ENCODE measurements at regions not wholly inside any gene's neighbourhood (a gene's known extent, or its start where the extent isn't known, plus 50 kb on each side); places are given as distances from the start of the nearest gene placed in this dataset.

DNA sequence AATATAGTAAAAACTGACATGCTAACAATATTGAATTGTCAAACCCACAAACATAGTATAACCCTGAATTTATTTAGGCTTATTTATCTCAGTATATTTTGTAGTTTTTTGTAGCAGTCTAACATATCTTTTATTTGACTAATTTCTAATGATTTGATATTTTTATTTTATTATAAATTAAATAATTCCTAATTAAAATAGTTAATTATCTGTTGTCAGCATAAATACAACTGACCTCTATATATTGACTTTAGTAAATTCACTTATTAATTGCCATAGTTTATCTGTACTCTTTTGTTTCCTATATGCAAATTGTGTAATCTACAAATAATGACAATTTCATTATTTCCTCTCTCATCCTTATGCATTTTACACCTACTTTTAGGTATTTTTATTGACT, 215.1 kb upstream of the KIF2A start:
- TF ChIP-seq, protein P1, sequence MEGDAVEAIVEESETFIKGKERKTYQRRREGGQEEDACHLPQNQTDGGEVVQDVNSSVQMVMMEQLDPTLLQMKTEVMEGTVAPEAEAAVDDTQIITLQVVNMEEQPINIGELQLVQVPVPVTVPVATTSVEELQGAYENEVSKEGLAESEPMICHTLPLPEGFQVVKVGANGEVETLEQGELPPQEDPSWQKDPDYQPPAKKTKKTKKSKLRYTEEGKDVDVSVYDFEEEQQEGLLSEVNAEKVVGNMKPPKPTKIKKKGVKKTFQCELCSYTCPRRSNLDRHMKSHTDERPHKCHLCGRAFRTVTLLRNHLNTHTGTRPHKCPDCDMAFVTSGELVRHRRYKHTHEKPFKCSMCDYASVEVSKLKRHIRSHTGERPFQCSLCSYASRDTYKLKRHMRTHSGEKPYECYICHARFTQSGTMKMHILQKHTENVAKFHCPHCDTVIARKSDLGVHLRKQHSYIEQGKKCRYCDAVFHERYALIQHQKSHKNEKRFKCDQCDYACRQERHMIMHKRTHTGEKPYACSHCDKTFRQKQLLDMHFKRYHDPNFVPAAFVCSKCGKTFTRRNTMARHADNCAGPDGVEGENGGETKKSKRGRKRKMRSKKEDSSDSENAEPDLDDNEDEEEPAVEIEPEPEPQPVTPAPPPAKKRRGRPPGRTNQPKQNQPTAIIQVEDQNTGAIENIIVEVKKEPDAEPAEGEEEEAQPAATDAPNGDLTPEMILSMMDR (IDR thresholded peaks at IDR 0.05; ENCODE audit: control extremely low read depth in 1 of 3, insufficient read depth in 1 of 3, low read depth in 1 of 3, low read length in 3 of 3), result no peak
- TF ChIP-seq JUND (IDR thresholded peaks at IDR 0.05; ENCODE audit: low read length) (no peak), POLR2AphosphoS5 (IDR thresholded peaks at IDR 0.05; ENCODE audit: low read depth, low read length) (no peak), GTF2F1 (IDR thresholded peaks at IDR 0.05; ENCODE audit: borderline replicate concordance, low read depth, low read length) (no peak), TAF1 (IDR thresholded peaks at IDR 0.05; ENCODE audit: low read depth, low read length) (no peak), RFX5 (IDR thresholded peaks at IDR 0.05; ENCODE audit: borderline replicate concordance, low read depth, low read length) (no peak), HDAC6 (IDR thresholded peaks at IDR 0.05; ENCODE audit: low read depth, low read length) (no peak), CEBPB (IDR thresholded peaks at IDR 0.05; ENCODE audit: low read depth, low read length) (no peak), CREB1 (IDR thresholded peaks at IDR 0.05) (no peak), EP300 (IDR thresholded peaks at IDR 0.05; ENCODE audit: borderline replicate concordance in 1 of 2, low read depth in 2 of 2, low read length in 2 of 2) (no peak)
